MG63 (cell line): ENCODE measurements at regions not wholly inside any gene's neighbourhood (a gene's known extent, or its start where the extent isn't known, plus 50 kb on each side); places are given as distances from the start of the nearest gene placed in this dataset.

Experiments used
- DNase-seq: peaks from one replicate; pipeline ENCODE4 v3.0.0-alpha.2; 2020
- H3K27me3 ChIP-seq: fragments of 250-450 bp; sonication (Bioruptor Pico); 2 replicates; pipeline ENCODE4 v1.5.1; 2020; ENCODE audit warnings: mild to moderate bottlenecking, moderate library complexity
- H3K36me3 ChIP-seq: fragments of 250-450 bp; sonication (Bioruptor Pico); 2 replicates; pipeline ENCODE4 v1.5.1; 2020; ENCODE audit warnings: mild to moderate bottlenecking, moderate library complexity
- H3K4me3 ChIP-seq: fragments of 250-450 bp; sonication (Bioruptor Pico); 2 replicates; pipeline ENCODE4 v1.5.1; 2020; ENCODE audit warnings: mild to moderate bottlenecking, moderate library complexity
- H3K9me3 ChIP-seq: fragments of 250-450 bp; sonication (Bioruptor Pico); 2 replicates; pipeline ENCODE4 v1.5.1; 2020; ENCODE audit warnings: mild to moderate bottlenecking, moderate library complexity

DNA sequence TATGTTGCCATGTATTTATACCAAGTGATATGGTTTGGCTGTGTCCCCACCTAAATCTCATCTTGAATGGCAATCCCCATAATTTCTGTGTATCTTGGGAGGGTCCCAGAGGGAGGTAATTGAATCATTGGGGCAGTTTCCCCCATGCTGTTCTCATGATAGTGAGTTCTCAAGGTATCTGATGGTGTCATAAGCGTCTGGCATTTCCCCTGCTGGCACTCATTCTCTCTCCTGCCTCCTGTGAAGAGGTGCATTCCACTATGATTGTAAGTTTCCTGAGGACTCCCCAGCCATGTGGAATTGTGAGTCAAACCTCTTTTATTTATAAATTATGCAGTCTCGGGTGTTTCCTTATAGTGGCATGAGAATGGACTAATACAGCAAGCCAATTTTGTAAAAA lies 140.8 kb upstream of the ADAMTSL1 start:
- H3K4me3 ChIP-seq, result no peak overlapping the region
- peak; percentile 31 for DNase-seq
- no peaks in the 10 kb centered on the region for H3K9me3 ChIP-seq

GRCh38 chr9:18335825-18336224 lies 138.1 kb upstream of the ADAMTSL1 start:
- H3K36me3 ChIP-seq, result no peaks in the 10 kb centered on the region
- DNase-seq, result no peak
- no peak overlapping the region for H3K4me3 ChIP-seq
- H3K9me3 ChIP-seq, result no peaks in the 10 kb centered on the region
- H3K27me3 ChIP-seq, result no peaks in the 10 kb centered on the region

More for the DNA sequence above, 140.8 kb upstream of the ADAMTSL1 start:
- H3K36me3 ChIP-seq, result no peaks in the 10 kb centered on the region
- no peaks in the 10 kb centered on the region for H3K27me3 ChIP-seq

DNA sequence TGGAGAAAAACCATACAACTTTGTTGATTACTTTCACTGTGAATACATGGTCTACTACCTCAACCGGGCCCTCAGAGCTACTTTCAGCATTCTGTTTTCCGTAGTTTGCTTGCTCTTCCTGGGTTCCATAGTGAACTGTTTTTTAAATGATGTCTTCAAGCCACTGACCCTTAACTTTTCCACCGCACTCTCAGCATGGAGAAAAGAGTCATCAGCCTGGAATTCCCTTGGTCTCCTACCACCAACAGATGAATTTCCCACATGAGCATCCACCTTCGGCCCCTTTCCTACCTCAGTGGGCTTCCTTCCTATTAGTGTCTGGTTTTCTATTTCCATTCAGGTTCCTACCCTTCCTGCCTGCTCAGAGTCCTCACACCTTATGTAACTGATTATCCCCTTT lies 135.9 kb upstream of the ADAMTSL1 start:
- DNase-seq, result no peak
- no peak overlapping the region for H3K4me3 ChIP-seq
- no peaks in the 10 kb centered on the region for H3K27me3 ChIP-seq
- no peaks in the 10 kb centered on the region for H3K36me3 ChIP-seq
- H3K9me3 ChIP-seq, result no peaks in the 10 kb centered on the region

DNA sequence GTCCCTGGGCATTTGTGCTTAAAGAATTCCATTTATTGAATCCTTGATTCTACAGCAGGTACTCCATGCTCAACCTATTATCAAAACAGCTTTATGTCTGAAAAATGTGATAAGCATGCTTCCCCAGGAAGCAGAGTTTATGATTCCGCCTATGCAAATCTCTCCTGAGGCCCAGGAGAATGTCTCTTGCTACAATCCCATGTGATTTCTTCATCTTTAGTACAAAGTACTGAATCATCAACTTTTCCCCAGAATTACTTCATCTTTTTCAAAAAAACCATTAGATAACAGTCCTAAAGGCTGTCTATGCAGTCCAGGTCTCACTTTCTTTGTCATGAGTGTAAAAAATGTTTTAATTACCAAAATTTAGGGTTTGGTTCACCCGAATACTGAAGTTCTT lies 130.2 kb upstream of the ADAMTSL1 start:
- no peak overlapping the region for H3K4me3 ChIP-seq
- no peaks in the 10 kb centered on the region for H3K27me3 ChIP-seq
- H3K9me3 ChIP-seq, result no peaks in the 10 kb centered on the region
- no peaks in the 10 kb centered on the region for H3K36me3 ChIP-seq
- no peak for DNase-seq

DNA sequence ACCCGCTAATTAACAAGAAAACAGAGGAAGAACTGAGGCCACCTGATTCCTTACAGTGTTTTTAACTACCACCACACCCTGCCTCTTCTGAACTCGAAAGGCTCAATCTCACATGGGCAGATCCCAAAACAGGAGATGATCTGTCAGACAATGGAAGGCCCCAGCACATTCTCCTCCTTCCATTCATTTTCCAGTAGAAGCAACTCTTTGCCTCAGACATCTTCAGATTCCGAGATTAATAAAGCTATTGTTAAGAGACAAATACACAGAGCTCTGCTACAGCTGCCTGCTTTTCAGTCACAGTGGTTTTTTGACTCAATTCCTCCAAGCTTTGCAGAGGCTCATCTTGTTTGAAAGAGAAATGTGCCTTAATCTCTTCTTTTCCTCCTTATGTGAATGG lies 127.2 kb upstream of the ADAMTSL1 start:
- no peaks in the 10 kb centered on the region for H3K9me3 ChIP-seq
- no peak for DNase-seq
- H3K27me3 ChIP-seq, result no peaks in the 10 kb centered on the region
- H3K4me3 ChIP-seq, result no peak overlapping the region
- no peaks in the 10 kb centered on the region for H3K36me3 ChIP-seq

DNA sequence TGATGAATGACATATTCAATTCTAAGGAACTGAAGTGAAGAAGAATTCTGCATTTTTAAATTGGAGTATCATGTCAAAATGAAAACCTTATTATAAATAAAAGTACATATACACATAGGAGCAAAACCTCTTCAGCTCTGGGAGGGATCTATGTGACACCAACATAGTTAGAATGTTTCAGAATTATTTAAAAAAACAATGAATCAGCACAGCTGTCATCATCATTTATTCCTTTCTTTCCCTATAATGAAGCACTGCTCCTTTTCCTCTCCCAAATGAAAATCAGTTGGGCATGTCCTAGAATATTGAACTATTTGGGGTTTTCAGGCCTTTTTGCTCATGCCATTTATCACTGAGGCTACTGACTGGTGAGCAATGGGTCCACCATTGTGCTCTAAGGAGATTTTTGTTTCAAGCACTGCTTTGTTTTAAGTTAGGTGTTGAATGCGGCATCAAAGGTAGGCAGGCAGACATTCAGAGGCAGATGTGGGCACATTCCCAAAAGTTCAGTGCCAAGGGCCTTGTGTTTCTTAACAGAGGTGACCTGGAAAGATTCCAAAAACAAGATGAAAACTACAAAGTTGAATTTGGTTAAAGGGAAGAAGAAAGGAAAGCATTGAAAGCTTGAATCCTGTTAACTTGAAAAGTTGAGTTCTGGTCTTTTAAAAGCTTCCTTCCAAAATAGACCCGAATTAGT lies 126.4 kb upstream of the ADAMTSL1 start:
- no peak for DNase-seq
- Histone ChIP-seq H3K9me3 (no peaks in the 10 kb centered on the region), H3K27me3 (no peaks in the 10 kb centered on the region), H3K4me3 (no peak overlapping the region), H3K36me3 (no peaks in the 10 kb centered on the region)

DNA sequence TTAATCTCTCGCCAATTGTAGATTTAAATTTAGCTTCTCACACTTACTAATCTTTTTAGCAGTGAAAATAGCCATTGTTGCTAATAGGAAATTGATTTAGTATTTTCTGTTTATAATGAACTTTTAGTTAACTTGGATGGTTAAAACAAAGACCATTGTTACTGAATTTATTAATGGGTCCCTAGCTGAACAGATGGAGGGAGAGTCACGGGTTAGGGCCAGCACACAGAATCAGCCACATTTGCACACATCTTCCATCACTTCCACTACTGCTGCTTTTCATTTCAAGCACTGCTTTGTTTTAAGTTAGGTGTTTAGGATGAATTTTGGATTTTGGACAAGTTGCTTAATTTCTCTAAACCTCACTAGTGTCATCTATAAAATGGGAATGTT lies 125.9 kb upstream of the ADAMTSL1 start:
- Histone ChIP-seq H3K36me3 (no peaks in the 10 kb centered on the region), H3K4me3 (no peak overlapping the region), H3K27me3 (no peaks in the 10 kb centered on the region), H3K9me3 (no peaks in the 10 kb centered on the region)
- DNase-seq, result no peak

DNA sequence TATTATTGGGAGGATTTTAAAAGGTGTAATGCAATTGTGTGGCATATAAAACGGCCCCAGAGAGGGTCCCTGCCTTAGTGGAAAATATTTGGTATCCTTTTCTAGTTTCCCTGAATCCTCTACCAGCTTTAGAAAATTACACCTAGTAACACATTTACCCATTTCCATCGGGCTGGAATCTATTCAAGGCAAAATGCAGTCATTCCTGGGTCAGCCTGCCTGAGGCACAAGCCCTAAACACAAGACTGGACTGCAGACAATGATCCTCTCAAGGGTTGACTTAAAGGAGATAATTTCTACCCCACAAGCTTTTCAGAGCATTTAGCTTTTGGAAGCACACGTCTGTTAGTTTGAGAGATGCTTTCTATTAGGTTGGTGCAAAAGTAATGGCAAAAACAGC lies 124.4 kb upstream of the ADAMTSL1 start:
- Histone ChIP-seq H3K36me3 (no peaks in the 10 kb centered on the region), H3K9me3 (no peaks in the 10 kb centered on the region), H3K4me3 (no peak overlapping the region), H3K27me3 (no peaks in the 10 kb centered on the region)
- no peak for DNase-seq

DNA sequence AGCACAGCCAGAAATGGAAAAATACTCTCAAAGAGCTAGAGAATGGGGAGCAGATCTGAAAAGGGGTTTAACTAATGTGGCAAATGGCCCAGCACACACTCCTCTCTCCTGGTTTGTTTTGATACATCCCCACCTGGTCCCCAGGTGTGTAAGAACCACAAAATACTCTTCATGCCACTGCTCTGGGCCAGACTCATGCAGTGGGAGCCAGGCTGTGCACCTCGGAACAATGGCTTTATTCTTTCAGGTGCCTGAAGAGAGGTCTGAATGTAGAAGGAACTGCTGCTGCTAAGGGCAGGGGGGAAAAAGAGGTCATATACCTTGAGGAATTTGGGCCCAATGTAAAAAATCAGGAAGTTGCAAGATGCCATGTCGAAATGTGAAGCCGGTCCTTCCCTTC lies 123.9 kb upstream of the ADAMTSL1 start:
- H3K4me3 ChIP-seq, result no peak overlapping the region
- no peak for DNase-seq
- no peaks in the 10 kb centered on the region for H3K36me3 ChIP-seq
- no peaks in the 10 kb centered on the region for H3K27me3 ChIP-seq
- H3K9me3 ChIP-seq, result no peaks in the 10 kb centered on the region

DNA sequence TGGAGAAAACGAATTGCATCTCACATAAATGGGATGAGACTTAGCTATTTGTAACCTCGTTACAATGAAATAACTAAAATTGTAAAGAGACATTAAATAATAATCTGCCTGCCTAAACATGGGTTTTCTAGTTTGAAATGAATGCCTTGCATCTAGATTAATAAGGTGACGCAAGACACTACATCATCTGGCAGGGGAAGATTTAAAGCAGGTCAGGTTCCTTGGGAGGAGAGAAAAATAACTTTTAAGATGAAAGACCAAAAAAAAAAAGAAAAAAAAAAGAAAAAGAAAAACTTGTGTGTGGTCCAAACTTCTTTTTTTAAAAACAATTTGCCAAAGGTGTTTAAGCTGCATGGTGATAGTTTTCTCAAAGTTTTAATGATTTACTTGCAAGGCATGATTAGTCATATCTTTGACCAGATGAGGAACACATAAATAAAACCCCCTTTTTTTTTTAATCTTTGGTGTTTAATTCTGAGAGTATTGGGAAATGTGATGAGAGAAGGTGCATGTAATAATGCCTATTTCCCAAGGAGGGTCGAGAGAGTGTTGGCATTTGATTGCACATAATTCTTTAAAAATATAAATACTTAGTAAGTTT lies 122.9 kb upstream of the ADAMTSL1 start:
- no peak for DNase-seq
- Histone ChIP-seq H3K36me3 (no peaks in the 10 kb centered on the region), H3K4me3 (no peak overlapping the region), H3K27me3 (no peaks in the 10 kb centered on the region), H3K9me3 (no peaks in the 10 kb centered on the region)

GRCh38 chr9:18352711-18353110 lies 121.2 kb upstream of the ADAMTSL1 start:
- no peaks in the 10 kb centered on the region for H3K27me3 ChIP-seq
- H3K36me3 ChIP-seq, result no peaks in the 10 kb centered on the region
- no peaks in the 10 kb centered on the region for H3K9me3 ChIP-seq
- no peak overlapping the region for H3K4me3 ChIP-seq
- DNase-seq, result no peak

DNA sequence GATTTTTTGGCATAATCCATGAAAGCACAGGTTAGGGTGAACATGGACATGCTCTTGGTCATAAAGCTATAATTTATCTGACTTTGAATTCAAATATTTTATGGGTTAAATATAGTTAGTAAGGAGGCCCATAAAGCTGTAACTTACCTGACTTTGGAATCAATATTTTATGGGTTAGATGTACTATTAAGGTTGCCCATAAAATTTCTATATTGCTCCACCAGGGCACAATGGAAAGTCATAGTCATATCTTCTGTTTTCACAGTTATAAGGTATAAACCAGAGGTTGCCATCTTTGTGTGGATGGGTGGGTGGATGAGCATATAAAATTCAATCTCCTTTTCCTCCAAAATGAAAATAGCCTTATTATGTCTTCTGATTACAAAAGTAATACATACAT lies 120.5 kb upstream of the ADAMTSL1 start:
- H3K9me3 ChIP-seq, result no peaks in the 10 kb centered on the region
- DNase-seq, result no peak
- no peak overlapping the region for H3K4me3 ChIP-seq
- H3K36me3 ChIP-seq, result no peaks in the 10 kb centered on the region
- no peaks in the 10 kb centered on the region for H3K27me3 ChIP-seq

DNA sequence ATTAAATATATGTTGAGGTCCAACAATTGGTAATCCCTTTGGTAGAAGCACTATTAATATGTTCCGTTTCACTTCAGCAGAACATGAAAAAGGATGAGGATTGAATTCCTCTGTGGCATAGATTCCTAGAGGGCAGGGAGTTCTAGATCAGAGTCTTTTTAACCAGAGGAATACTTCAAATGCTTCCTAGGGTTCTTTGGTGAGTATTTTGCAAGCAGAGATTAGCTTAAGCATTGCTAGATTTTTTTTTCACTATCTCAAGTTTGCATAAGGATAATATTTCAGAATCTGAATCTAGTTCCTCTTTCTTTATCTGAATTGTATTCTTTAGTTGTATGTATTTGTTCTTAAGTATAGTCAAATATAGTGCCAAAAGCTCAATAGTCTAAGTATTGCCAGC lies 116.6 kb upstream of the ADAMTSL1 start:
- no peaks in the 10 kb centered on the region for H3K9me3 ChIP-seq
- H3K4me3 ChIP-seq, result no peak overlapping the region
- no peak for DNase-seq
- no peaks in the 10 kb centered on the region for H3K36me3 ChIP-seq
- no peaks in the 10 kb centered on the region for H3K27me3 ChIP-seq

GRCh38 chr9:18358325-18358724 lies 115.6 kb upstream of the ADAMTSL1 start:
- H3K4me3 ChIP-seq, result no peak overlapping the region
- no peaks in the 10 kb centered on the region for H3K9me3 ChIP-seq
- DNase-seq, result no peak
- H3K27me3 ChIP-seq, result no peaks in the 10 kb centered on the region
- H3K36me3 ChIP-seq, result no peaks in the 10 kb centered on the region

DNA sequence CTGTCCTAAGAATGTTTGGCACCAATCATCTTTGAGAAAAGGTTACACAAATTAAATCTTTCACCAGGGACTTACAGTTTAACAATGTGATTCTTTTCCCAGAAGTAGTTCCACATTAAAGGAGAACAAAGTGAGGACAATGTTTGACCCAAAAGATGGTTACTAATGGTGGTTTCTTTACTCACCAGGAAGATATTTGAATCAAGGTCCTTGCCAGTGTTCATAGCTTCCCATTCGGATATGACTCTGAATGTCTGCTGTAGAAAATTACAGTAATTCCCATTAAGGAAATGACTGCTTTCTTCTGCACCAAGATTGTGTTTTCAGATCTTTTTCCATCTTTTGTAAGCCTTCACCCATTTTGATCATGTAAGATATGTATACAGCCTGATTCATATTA lies 114.6 kb upstream of the ADAMTSL1 start:
- Histone ChIP-seq H3K27me3 (no peaks in the 10 kb centered on the region), H3K36me3 (no peaks in the 10 kb centered on the region), H3K9me3 (no peaks in the 10 kb centered on the region), H3K4me3 (no peak overlapping the region)
- no peak for DNase-seq

DNA sequence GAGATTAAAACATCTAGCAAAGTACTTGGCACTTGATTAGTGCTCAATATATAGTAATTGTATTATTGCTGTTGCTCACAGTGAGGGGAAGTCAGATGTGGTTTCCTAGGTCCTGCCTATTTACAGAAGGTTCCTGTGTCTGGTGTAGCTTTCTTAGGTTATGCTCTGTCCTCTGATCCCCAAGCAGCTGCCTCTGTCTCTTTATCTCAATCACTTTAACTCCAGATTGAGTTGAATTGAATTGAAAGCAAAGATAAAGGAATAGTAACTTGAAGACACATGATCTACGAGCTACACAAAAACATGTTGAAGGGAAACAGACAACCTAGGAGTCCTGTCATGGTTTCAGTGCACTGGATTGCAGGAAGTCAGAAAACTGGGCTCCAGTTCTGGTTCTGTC lies 113.9 kb upstream of the ADAMTSL1 start:
- no peaks in the 10 kb centered on the region for H3K27me3 ChIP-seq
- H3K9me3 ChIP-seq, result no peaks in the 10 kb centered on the region
- no peak for DNase-seq
- no peaks in the 10 kb centered on the region for H3K36me3 ChIP-seq
- H3K4me3 ChIP-seq, result no peak overlapping the region

DNA sequence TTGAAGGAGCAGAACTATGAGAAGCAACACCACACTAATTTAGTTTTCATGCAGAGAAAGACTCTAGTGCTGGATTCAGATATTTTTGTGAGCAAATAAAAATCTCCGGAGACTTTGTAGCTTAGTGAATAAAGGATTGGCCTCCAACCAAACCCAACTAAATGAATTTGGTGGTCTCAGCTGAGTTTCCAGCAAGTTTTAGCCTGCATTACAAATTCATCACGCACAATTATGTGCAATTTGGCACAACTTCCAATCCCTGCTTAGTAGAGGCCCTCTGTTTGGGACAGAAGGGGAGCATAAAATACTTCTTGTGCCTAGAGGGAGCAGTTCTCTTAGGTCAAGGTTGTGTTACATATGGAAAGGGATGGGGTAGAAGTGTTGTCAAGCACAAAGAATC lies 112.3 kb upstream of the ADAMTSL1 start:
- no peaks in the 10 kb centered on the region for H3K36me3 ChIP-seq
- H3K9me3 ChIP-seq, result no peaks in the 10 kb centered on the region
- H3K4me3 ChIP-seq, result no peak overlapping the region
- H3K27me3 ChIP-seq, result no peaks in the 10 kb centered on the region
- no peak for DNase-seq

DNA sequence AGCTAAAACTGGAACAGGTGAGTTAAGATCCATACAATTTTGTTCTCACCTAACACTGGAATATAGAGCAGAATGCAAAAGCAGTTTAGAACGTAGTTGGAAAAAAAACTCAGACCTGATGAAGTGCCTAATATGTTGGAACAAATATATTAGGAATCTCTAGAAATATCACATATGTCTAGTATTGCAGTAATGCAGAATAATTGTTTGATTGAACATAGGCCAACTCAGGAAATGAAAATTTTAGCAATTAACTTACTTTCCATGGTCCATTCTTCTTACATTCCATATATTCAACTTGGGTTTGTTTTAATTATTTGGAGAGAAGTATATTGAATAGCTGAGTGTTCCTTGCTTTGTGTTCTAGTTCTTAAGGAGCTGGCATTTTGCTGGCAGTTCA lies 111.8 kb upstream of the ADAMTSL1 start:
- no peaks in the 10 kb centered on the region for H3K36me3 ChIP-seq
- DNase-seq, result no peak
- no peaks in the 10 kb centered on the region for H3K9me3 ChIP-seq
- no peak overlapping the region for H3K4me3 ChIP-seq
- H3K27me3 ChIP-seq, result no peaks in the 10 kb centered on the region
